T47D (cell line): ENCODE measurements at regions not wholly inside any gene's neighbourhood (a gene's known extent, or its start where the extent isn't known, plus 50 kb on each side); places are given as distances from the start of the nearest gene placed in this dataset.

Experiments
- DNase-seq, 2 experiments: peaks; one replicate each; pipeline versions ENCODE4 v3.0.0 to v3.0.0-alpha.2; 2011 to 2012; ENCODE audit warnings: low read depth in 1 of 2, low spot score in 1 of 2
- JUND ChIP-seq: IDR thresholded peaks from 2 replicates; pipeline ENCODE4 v1.6.1; 2012; ENCODE audit warnings: low read depth
- in situ Hi-C: cut with HindIII; loops from 2 replicates; pipeline ENCODE4 v1.10.0; 2016; ENCODE audit warnings: low sequenced_read_pairs, low pct_unique_long_range_greater_than_20kb

DNA sequence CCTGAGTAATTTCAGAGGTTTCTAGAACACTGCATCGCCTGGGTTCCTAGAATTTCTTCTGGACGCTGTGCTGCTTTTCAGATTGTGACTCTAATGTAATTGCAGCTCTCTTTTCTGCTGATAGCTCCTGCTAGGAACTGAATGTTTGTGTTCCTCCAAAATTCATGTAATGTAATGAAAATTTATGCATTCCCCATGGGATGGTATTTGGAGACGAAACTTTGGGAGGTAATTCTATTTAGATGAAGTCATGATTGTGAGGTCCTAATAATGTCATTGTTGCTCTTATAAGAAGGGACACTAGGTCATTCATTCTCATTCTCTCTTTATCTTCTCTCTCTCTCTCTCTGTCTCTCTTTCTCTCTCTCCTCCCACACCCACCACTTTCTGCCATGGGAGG is 223.9 kb upstream of the DOK6 start:
- DNase-seq, result no peak
- in situ Hi-C loops, result no loop called here
- no peak for TF ChIP-seq JUND

DNA sequence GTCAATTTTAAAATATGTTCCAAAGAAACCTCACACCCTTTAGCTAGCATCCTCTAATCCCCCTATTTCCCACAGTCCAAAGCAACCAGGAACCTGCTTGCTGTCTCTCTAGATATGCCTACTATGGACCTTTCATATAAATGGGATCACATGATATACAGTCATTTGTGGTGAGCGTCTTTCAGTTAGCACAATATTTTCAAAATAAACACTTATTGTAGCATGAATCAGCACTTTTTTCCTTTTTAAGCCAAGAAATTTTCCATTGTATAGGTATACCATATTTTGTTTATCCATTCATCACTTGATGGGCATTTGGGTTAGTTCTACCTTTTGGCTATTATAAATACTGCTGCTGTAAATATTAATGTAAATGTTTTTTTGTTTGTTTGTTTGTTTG is 223.0 kb upstream of the DOK6 start:
- no peak for DNase-seq
- in situ Hi-C loops, result no loop called here
- no peak for TF ChIP-seq JUND

DNA sequence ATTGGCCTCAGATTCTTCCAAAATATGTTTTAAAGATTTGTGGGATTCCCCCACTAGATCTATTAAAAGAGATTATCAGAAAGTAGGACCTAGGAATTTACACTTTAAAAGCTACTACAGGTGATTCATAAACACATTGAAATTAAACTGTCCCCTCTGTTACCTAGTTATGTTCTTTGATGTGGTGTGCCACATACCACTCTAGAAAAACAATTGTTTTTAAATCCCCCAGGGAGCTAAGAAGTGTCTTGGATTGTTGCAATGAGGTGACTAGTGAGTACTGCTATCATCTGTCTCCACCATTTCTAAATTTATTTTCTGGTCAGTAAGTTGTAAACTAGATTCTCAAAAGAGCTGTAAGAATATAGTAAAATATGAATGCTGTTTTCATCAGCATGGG is 214.5 kb upstream of the DOK6 start:
- in situ Hi-C loops, result no loop called here
- TF ChIP-seq JUND, result no peak
- DNase-seq, result no peak

DNA sequence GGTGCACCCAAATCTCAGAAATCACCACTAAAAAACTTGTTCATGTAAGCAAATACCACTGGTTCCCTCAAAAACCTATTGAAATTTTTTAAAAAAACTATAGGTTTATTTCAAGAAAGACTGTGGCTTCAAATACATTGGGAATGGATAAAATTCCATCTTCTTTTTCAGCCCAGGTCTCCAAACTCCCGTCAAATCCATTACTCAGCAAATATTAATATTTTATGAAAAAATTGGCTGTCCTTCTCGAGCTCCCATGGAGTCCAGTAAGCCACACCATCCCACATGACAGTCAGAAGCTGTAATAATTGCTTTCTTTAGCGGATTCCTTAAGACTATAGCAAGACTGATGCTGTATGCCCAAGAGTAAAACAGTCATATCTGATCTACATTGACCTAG is 204.4 kb upstream of the DOK6 start:
- in situ Hi-C loops, result no loop called here
- no peak for TF ChIP-seq JUND
- no peak for DNase-seq

DNA sequence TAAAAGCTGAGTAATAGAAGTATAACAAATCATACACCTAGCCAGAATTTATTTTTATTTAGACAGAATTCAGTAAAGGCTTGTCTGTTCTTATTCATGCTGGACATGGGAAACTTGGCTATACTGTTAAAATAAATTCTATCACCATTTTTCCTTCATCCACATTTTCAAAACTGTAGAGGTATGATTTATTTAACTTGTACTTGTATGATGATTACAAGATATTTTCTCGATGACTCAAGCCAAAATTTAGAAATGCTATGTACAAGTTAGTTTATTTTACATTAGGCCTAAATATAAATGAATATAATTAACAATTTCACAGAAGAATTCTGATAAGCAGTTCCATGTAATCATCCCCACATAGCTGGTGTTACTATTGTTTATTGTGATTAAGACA is 194.8 kb upstream of the DOK6 start:
- no peak for DNase-seq
- in situ Hi-C loops, result no loop called here
- no peak for TF ChIP-seq JUND

DNA sequence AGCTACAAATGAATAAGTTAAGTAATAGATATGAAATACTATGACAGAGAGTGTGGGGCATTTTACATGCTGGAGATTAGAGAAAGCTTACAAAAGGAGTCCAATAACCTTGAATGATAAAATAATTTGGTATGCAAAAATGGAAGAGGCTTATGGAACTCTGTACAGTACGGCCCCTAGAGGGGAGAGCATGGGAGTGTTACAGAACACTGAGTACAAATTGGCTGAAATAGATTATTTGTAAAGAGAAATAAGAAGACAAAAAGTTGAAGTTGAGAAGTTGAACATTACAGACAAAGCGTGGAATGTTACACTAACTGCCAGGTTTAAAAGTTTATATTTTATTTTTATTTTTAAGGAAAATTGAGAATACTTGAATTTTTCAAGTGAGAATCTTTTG is 192.1 kb upstream of the DOK6 start:
- DNase-seq, result no peak
- no peak for TF ChIP-seq JUND
- in situ Hi-C loops, result no loop called here

DNA sequence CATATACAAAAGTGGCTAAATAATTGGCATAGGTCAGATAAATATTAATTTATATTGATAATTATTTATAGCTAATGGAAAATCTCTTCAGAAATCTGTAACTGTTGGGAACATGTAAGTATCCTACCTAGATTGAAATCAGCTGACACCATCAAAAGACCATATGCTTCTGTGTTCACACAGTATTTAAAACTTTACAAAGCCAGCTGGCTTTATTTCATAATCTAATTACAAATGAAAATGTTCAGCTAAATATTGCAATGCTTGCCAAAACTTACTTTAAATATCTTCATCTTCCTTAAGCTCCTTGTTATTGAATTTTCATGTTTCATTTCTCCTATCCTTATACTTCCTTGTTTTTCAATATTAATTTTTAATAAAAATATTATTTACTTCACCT is 190.9 kb upstream of the DOK6 start:
- in situ Hi-C loops, result no loop called here
- DNase-seq, result no peak
- no peak for TF ChIP-seq JUND

DNA sequence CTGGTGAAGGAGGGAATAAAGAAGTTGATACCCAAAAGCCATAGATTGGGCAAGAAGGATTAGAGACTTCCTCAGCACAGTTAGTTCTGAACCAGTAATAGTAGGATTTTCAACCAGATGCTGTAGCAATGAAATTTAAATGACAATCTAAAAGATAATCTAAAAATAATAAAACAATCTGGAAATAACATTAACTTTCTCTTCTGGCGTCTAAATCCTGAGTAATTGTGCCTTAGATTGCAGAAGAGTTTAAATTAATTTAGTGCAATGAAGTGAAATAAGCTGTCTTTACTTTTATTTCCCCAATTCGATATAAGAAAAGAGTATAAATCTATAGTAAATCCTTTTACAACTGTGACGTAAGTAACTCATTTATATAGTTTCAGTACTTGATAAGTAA is 186.8 kb upstream of the DOK6 start:
- DNase-seq, result no peak
- in situ Hi-C loops, result no loop called here
- TF ChIP-seq JUND, result no peak

DNA sequence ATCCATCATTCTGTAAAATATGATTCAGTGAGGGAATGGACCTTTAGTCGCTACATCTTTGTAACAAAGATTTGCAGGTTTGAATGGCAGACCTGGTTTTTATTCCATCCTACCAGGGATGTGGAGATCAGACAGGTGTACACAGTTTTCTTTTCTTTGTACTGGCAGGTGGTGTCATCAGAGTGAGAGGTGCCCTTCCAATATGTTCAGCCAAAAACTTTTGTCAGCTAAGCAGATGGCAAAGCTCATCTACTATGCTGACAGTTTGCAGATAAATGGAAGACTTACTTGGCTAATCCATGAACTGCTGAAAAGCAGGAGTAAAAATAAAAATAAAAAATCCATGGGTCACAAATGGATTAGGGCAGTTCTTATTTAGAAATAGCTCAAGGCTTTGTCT is 185.5 kb upstream of the DOK6 start:
- no peak for DNase-seq
- no peak for TF ChIP-seq JUND
- in situ Hi-C loops, result no loop called here

DNA sequence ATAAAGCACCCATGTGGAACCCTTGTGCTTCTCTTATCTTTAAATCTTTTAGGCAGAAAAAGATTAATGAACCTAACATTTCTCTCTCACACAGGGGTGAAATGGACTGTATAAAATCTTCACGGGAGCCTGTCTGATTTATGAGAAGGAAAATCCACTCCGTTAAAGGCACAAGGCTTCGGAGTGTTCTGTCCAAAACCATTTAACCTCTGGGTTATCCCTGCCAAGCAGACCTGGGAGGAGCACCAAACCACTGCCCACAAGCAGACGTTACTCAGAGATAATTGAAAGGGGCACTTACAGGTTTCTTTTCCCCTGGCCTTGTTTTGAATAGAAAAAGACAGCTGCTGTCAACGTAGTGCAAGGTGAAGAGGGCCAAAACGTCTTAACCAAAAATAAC is 184.4 kb upstream of the DOK6 start:
- in situ Hi-C loops, result no loop called here
- no peak for DNase-seq
- no peak for TF ChIP-seq JUND

DNA sequence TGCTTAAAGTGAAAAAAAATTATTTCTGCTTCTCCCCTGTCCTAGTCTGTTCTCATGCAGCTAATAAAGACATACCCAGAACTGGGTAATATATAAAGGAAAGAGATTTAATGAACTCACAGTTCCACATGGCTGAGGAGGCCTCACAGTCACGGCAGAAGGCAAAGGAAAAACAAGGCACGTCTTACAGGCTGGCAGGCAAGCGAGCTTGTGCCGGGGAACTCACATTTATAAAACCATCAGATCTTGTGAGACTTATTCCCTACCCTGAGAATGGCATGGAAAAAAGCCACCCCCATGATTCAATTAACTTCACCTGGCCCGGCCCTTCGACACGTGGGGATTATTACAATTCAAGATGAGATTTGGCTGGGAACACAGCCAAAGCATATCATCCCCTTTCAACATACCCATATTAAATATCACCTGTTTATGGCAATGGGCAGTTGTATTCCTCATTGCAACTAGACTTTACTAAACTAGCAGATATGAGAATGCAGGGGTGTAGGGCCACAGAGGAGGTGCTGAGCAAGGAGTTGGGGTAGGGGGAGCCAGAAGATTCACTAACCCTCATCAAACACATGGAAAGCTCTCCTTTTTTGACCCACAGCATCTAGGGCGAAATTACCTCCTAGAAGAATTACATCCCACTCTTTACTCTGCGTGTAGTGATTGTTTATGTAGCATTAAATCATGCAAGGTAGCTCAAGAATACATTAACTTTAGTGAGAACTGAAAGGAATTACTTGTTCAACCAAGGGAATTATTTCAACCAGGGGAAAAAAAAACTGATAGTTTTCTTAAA is 183.3 kb upstream of the DOK6 start:
- no peak for TF ChIP-seq JUND
- no peak for DNase-seq
- in situ Hi-C loops, result no loop called here

DNA sequence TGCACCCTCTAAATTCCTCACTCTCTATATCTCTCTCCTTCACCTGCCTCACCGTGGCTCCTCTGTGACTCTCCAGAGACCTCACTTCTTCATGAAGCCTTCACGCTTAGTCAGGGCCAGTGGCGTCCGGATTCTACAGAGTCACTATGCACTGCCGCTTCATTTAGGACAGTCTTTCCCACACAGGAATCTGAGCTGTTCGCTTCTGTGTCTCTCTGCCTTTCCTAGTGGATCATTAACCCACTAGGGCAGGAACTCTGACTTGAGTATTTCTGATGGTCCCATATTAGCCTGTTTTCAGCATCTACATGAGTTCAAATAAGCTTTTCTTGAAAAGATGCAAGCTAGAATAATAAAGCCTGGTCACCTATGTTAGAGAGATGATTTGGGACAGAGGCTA is 180.2 kb upstream of the DOK6 start:
- no peak for TF ChIP-seq JUND
- in situ Hi-C loops, result no loop called here
- no peak for DNase-seq

DNA sequence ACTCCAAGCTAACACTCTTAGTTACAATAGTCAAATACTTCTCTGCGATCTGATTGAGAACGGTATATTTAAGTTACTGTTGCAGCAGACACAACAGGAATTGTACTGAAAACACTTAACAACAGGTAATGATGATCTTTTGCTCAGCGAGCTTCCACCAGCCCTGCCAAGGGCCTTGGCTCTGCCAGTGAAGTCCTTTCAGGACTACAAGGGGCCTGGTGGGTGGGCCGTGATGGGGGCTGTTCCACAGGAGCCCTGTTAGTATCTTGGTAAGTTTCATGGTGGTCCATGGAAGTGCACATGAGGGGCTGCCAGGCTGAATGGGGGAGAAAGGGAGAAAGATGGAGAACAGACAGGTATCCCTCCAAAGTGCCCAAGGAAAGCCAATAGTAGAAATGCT is 178.6 kb upstream of the DOK6 start:
- DNase-seq, result no peak
- in situ Hi-C loops, result no loop called here

DNA sequence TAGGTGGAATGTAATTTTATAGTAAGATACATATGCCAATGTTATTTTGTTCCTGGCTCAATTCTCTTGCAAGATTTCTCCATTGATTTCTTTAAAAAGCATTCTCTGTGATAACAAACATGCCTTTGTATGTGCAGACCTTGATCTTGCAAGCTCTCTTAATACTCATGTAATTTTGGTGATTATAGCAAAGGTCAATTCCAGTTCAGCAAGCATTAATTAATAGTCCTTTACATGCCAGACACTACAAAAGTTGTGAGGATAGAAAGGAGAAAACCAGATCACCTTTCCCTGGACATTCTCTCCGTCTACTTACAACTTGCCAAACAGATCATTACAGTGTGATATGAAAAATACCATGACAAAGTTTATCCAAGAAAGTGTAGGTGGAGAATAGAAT is 173.7 kb upstream of the DOK6 start:
- TF ChIP-seq JUND, result no peak
- DNase-seq, result no peak
- in situ Hi-C loops, result no loop called here

More for the DNA sequence above, 178.6 kb upstream of the DOK6 start:
- no peak for TF ChIP-seq JUND

DNA sequence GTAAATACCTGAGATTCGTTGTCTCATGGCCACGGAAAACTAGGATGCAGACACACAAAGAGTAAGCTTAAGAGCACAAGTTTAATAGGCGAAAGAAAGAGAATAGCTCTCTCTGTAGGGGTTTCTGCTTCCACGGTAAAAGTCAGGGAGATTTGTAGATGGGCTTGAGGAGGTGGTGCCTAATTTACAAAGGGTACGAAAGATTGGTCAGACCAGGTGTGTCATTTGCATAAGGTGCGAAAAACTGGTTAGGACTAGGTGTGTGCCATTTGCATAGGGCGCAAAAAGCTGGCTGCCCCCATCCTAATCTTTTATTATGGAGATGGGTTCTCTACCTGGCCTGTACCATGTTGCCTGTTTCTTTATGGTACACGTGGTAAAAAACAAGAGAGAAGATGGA is 170.5 kb upstream of the DOK6 start:
- no peak for TF ChIP-seq JUND
- in situ Hi-C loops, result no loop called here
- DNase-seq, result peak in 1 of 2 experiments; percentile 20
